Keratinocyte (primary cell): ENCODE measurements at regions not wholly inside any gene's neighbourhood (a gene's known extent, or its start where the extent isn't known, plus 50 kb on each side); places are given as distances from the start of the nearest gene placed in this dataset.

Source experiments
- DNase-seq: peaks from one replicate; pipeline ENCODE4 v3.0.0-alpha.2; 2011; ENCODE audit warnings: low read depth, missing footprints, low spot score
- FAIRE-seq: peaks from 2 replicates; lab custom pipeline; 2011; peaks lifted over from hg19 to GRCh38; lab: Jason Lieb, UNC
- H2AFZ ChIP-seq: 2 replicates; pipeline ENCODE4 v1.6.0; 2012; ENCODE audit warnings: low read length, control low read depth, inconsistent platforms; ENCODE audit not compliant: control insufficient read depth
- H3K27ac ChIP-seq: 2 replicates; pipeline ENCODE4 v1.5.1; 2011; ENCODE audit warnings: low read length; ENCODE audit not compliant: control insufficient read depth, insufficient read depth
- H3K27me3 ChIP-seq: 3 replicates; pipeline ENCODE4 v1.6.0; 2011; ENCODE audit warnings: low read length; ENCODE audit not compliant: control insufficient read depth, insufficient read depth; ENCODE audit errors: extremely low read depth
- H3K36me3 ChIP-seq, 2 experiments: 2 replicates in 1 of 2; 3 replicates in 1 of 2; pipeline ENCODE4 v1.5.1; 2011; ENCODE audit warnings: low read length in 2 of 2, mild to moderate bottlenecking in 1 of 2; ENCODE audit not compliant: control insufficient read depth in 2 of 2, insufficient read depth in 2 of 2; ENCODE audit errors: extremely low read depth in 1 of 2
- H3K4me1 ChIP-seq: 3 replicates; pipeline ENCODE4 v1.5.1; 2011; ENCODE audit warnings: low read length; ENCODE audit not compliant: control insufficient read depth, insufficient read depth; ENCODE audit errors: extremely low read depth
- H3K4me2 ChIP-seq: 3 replicates; pipeline ENCODE4 v1.6.0; 2011; ENCODE audit warnings: low read depth, low read length; ENCODE audit not compliant: control insufficient read depth, insufficient read depth; ENCODE audit errors: extremely low read depth
- H3K4me3 ChIP-seq, 3 experiments: fragments of 200-600 bp in 1 of 3; sonication (generic) in 1 of 3; 2 replicates in 2 of 3; 3 replicates in 1 of 3; pipeline ENCODE4 v1.5.1; 2011 to 2016; ENCODE audit warnings: low read length in 3 of 3, mild to moderate bottlenecking in 3 of 3, control low read depth in 2 of 3, inconsistent platforms in 1 of 3, low read depth in 1 of 3, mixed read lengths in 1 of 3, mixed run types in 1 of 3, moderate library complexity in 1 of 3; ENCODE audit not compliant: control insufficient read depth in 2 of 3, insufficient read depth in 2 of 3; ENCODE audit errors: extremely low read depth in 1 of 3
- H3K79me2 ChIP-seq: 2 replicates; pipeline ENCODE4 v1.6.0; 2012; ENCODE audit warnings: low read length; ENCODE audit not compliant: control insufficient read depth, insufficient read depth
- H3K9ac ChIP-seq: 3 replicates; pipeline ENCODE4 v1.6.0; 2011; ENCODE audit warnings: low read length; ENCODE audit not compliant: control insufficient read depth, insufficient read depth; ENCODE audit errors: extremely low read depth
- H3K9me1 ChIP-seq: 3 replicates; pipeline ENCODE4 v1.6.0; 2011; ENCODE audit warnings: low read length; ENCODE audit not compliant: control insufficient read depth, insufficient read depth; ENCODE audit errors: extremely low read depth
- H3K9me3 ChIP-seq: 2 replicates; pipeline ENCODE4 v1.5.1; 2012; ENCODE audit warnings: low read depth, low read length; ENCODE audit not compliant: control insufficient read depth
- H4K20me1 ChIP-seq: 3 replicates; pipeline ENCODE4 v1.6.0; 2011; ENCODE audit warnings: low read length; ENCODE audit not compliant: control insufficient read depth, insufficient read depth; ENCODE audit errors: extremely low read depth
- EZH2 ChIP-seq: IDR thresholded peaks from one replicate; pipeline ENCODE4 v1.6.1; 2012; ENCODE audit warnings: inconsistent platforms, mild to moderate bottlenecking, low read length, moderate library complexity
- dilution Hi-C: fragments of 300-500 bp; cut with MboI; formaldehyde crosslinking; loops from one replicate; pipeline ENCODE4 v1.7.0; 2020; ENCODE audit warnings: low sequenced_read_pairs; ENCODE audit not compliant: extremely low pct_ligation_motif_present
- TF ChIP-seq, protein P1 (sequence below), 3 experiments: IDR thresholded peaks in 1 of 3; conservative IDR thresholded peaks in 1 of 3; optimal IDR thresholded peaks in 1 of 3; 2 replicates in 2 of 3; 3 replicates in 1 of 3; pipeline versions ENCODE3 to v1.5.1; 2011; ENCODE audit warnings: low read length in 3 of 3, mild to moderate bottlenecking in 3 of 3, moderate library complexity in 2 of 3, control low read depth in 1 of 3, inconsistent platforms in 1 of 3; ENCODE audit not compliant: insufficient read depth in 2 of 3; ENCODE audit errors: extremely low read depth in 1 of 3

DNA sequence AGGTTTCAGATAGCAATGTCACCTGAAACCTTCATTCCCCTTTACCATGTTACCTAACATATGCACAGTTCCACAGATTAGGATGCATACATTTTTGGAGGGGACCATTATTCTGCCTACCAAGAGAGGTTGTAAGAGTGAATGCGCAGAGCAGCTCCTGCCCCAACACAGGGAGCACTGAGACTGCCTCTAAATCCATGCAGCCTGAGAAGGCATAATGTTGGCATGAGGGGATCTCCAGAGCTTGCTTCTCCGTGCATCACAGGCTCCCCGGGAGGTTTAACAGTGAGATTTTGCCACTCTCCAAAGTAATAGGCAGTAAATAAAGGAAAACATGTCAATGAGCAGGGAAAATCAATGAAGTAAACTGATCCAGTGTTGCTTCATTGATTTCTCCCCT, 410.8 kb downstream of the PCDH7 start:
- no peak for DNase-seq
- H3K9me1 ChIP-seq = no peaks in the 10 kb centered on the region
- H3K79me2 ChIP-seq = no peaks in the 10 kb centered on the region
- H3K27me3 ChIP-seq = no peaks in the 10 kb centered on the region
- no peaks in the 10 kb centered on the region for H4K20me1 ChIP-seq
- no peaks in the 10 kb centered on the region for H3K4me1 ChIP-seq
- dilution Hi-C loops = no loop called here
- TF ChIP-seq, protein P1, sequence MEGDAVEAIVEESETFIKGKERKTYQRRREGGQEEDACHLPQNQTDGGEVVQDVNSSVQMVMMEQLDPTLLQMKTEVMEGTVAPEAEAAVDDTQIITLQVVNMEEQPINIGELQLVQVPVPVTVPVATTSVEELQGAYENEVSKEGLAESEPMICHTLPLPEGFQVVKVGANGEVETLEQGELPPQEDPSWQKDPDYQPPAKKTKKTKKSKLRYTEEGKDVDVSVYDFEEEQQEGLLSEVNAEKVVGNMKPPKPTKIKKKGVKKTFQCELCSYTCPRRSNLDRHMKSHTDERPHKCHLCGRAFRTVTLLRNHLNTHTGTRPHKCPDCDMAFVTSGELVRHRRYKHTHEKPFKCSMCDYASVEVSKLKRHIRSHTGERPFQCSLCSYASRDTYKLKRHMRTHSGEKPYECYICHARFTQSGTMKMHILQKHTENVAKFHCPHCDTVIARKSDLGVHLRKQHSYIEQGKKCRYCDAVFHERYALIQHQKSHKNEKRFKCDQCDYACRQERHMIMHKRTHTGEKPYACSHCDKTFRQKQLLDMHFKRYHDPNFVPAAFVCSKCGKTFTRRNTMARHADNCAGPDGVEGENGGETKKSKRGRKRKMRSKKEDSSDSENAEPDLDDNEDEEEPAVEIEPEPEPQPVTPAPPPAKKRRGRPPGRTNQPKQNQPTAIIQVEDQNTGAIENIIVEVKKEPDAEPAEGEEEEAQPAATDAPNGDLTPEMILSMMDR (optimal IDR thresholded peaks at IDR 0.05 in 1 of 3, IDR thresholded peaks at IDR 0.05 in 1 of 3, conservative IDR thresholded peaks at IDR 0.05 in 1 of 3; ENCODE audit: extremely low read depth in 1 of 3, insufficient read depth in 2 of 3, low read length in 3 of 3) = no peak
- TF ChIP-seq EZH2 = no peak
- H2AFZ ChIP-seq = no peak overlapping the region
- no peak for FAIRE-seq
- no peak overlapping the region for H3K4me2 ChIP-seq
- H3K9ac ChIP-seq = no peak overlapping the region
- H3K9me3 ChIP-seq = no peaks in the 10 kb centered on the region
- H3K36me3 ChIP-seq = no peaks in the 10 kb centered on the region
- H3K4me3 ChIP-seq = no peak overlapping the region
- H3K27ac ChIP-seq = no peak overlapping the region

DNA sequence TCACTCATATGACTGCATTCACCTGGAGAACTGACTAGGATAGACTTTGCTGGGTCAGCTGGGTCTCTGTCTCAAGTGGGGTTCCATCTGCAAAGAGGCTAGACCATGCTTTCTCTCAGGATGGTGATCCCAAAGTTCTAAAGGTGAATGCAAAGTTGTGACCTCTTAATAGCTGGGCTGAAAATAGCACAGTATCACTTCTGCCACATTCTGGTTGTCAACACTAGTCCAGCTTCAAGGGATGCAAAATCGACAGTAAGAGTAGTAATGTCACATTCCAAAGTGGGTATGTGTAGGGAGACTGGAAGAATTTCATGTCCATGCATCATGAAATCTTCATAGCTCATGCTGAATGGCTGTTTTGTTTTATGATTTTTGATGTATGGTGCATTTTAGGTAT, 414.6 kb downstream of the PCDH7 start:
- FAIRE-seq (no peak), DNase-seq (no peak)
- no peaks in the 10 kb centered on the region for H4K20me1 ChIP-seq
- H3K9me1 ChIP-seq = no peaks in the 10 kb centered on the region
- no peaks in the 10 kb centered on the region for H3K36me3 ChIP-seq
- H3K79me2 ChIP-seq = no peaks in the 10 kb centered on the region
- no peak for TF ChIP-seq EZH2
- TF ChIP-seq, protein P1 (optimal IDR thresholded peaks at IDR 0.05 in 1 of 3, IDR thresholded peaks at IDR 0.05 in 1 of 3, conservative IDR thresholded peaks at IDR 0.05 in 1 of 3; ENCODE audit: extremely low read depth in 1 of 3, insufficient read depth in 2 of 3, low read length in 3 of 3) = no peak
- no peak overlapping the region for H3K4me3 ChIP-seq
- dilution Hi-C loops = no loop called here
- no peaks in the 10 kb centered on the region for H3K4me1 ChIP-seq
- no peaks in the 10 kb centered on the region for H3K9me3 ChIP-seq
- no peak overlapping the region for H2AFZ ChIP-seq
- no peak overlapping the region for H3K4me2 ChIP-seq
- H3K27me3 ChIP-seq = no peaks in the 10 kb centered on the region
- H3K27ac ChIP-seq = no peak overlapping the region
- no peak overlapping the region for H3K9ac ChIP-seq
